A549 (cell line): ENCODE measurements at regions not wholly inside any gene's neighbourhood (a gene's known extent, or its start where the extent isn't known, plus 50 kb on each side); places are given as distances from the start of the nearest gene placed in this dataset.

Experiments used
- CBX8 ChIP-seq: fragments of 200-600 bp; sonication (generic); IDR thresholded peaks from 2 replicates; pipeline ENCODE4 v1.6.1; 2016
- EP300 ChIP-seq, 2 experiments: fragments of >200 bp; sonication (Bioruptor Twin); formaldehyde crosslinking; IDR thresholded peaks; 2 replicates in 1 of 2; 3 replicates in 1 of 2; pipeline ENCODE4 v1.6.1; 2016 to 2017
- NR3C1 ChIP-seq: fragments of >200 bp; sonication (Bioruptor Twin); formaldehyde crosslinking; IDR thresholded peaks from 3 replicates; pipeline ENCODE4 v1.6.1; 2017
- POLR2A ChIP-seq: IDR thresholded peaks from 2 replicates; pipeline ENCODE4 v1.6.1; 2012; ENCODE audit warnings: mild to moderate bottlenecking, low read length
- TF ChIP-seq, protein P1 (sequence below): fragments of 450-650 bp; IDR thresholded peaks from 2 replicates; pipeline ENCODE4 v1.6.1; 2014; ENCODE audit warnings: antibody characterized with exemption

DNA sequence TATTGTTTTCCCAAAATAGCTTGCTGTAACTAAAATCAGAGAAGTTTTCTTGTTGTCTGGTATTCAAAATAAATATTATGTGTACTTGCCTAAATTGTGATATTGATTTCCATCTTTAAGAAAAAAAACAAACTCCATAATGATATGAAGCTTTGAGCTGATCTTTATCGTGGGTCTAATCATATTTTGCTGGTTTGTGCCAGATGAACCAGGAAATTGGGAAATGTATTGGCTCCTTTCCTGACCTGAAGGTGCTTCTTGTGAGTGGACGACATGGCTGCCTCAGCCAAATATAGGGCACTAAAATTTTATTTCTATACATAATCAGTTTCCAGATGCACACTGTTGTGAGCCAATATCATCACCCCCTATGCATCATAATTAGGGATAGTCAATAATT is 113.3 kb downstream of the DIPK2A start:
- no peak for TF ChIP-seq POLR2A
- no peak for TF ChIP-seq CBX8
- TF ChIP-seq NR3C1 = no peak
- no peak for TF ChIP-seq EP300 (IDR thresholded peaks at IDR 0.05)
- TF ChIP-seq, protein P1, sequence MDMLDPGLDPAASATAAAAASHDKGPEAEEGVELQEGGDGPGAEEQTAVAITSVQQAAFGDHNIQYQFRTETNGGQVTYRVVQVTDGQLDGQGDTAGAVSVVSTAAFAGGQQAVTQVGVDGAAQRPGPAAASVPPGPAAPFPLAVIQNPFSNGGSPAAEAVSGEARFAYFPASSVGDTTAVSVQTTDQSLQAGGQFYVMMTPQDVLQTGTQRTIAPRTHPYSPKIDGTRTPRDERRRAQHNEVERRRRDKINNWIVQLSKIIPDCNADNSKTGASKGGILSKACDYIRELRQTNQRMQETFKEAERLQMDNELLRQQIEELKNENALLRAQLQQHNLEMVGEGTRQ = no peak
